H1 (cell line): ENCODE measurements at regions not wholly inside any gene's neighbourhood (a gene's known extent, or its start where the extent isn't known, plus 50 kb on each side); places are given as distances from the start of the nearest gene placed in this dataset.

ENCODE experiments used
- CHD2 ChIP-seq: IDR thresholded peaks from 2 replicates; pipeline ENCODE4 v1.6.1; 2012; ENCODE audit warnings: low read length, improper control_type of control experiment
- HDAC6 ChIP-seq: IDR thresholded peaks from one replicate; pipeline ENCODE4 v1.7.1; 2012; ENCODE audit warnings: low read depth, mild to moderate bottlenecking, inconsistent platforms, low read length, moderate library complexity
- JUN ChIP-seq: IDR thresholded peaks from 2 replicates; pipeline ENCODE4 v1.6.1; 2011; ENCODE audit warnings: low read depth, mild to moderate bottlenecking, improper control_type of control experiment, low read length
- RXRA ChIP-seq: IDR thresholded peaks from 2 replicates; pipeline ENCODE4 v1.6.1; 2011; ENCODE audit warnings: low read depth, mild to moderate bottlenecking, low read length, moderate library complexity; ENCODE audit not compliant: insufficient read depth
- TF ChIP-seq, protein P1 (sequence below): fragments of 300-600 bp; sonication (generic); IDR thresholded peaks from 2 replicates; pipeline ENCODE4 v1.7.1; 2012; ENCODE audit warnings: low read length, moderate library complexity, mild to moderate bottlenecking, inconsistent platforms; ENCODE audit not compliant: insufficient replicate concordance
- TF ChIP-seq, protein P2 (sequence below): IDR thresholded peaks from 2 replicates; pipeline ENCODE4 v1.6.1; 2012; ENCODE audit warnings: inconsistent platforms

DNA sequence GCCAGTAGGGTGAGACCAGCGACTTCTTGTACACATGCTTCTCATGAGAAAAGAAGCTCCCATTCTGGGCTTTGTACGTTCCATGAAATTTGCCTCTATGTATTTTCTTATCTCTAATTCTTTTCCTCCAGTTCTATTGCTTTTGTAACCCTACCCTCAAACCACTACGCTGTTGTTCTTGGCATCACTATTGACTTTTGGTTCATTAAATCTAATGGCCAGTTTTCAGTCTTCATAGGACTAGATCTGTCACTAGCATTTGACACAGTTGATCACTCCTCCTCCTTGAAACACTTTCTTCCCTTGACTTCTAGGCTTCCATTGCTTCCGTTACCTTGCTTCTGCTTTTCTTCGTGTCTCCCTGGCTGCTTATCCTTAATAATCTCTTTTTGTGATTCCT lies 121.7 kb upstream of the GOLGA6L4 start (continued):
- TF ChIP-seq, protein P1, sequence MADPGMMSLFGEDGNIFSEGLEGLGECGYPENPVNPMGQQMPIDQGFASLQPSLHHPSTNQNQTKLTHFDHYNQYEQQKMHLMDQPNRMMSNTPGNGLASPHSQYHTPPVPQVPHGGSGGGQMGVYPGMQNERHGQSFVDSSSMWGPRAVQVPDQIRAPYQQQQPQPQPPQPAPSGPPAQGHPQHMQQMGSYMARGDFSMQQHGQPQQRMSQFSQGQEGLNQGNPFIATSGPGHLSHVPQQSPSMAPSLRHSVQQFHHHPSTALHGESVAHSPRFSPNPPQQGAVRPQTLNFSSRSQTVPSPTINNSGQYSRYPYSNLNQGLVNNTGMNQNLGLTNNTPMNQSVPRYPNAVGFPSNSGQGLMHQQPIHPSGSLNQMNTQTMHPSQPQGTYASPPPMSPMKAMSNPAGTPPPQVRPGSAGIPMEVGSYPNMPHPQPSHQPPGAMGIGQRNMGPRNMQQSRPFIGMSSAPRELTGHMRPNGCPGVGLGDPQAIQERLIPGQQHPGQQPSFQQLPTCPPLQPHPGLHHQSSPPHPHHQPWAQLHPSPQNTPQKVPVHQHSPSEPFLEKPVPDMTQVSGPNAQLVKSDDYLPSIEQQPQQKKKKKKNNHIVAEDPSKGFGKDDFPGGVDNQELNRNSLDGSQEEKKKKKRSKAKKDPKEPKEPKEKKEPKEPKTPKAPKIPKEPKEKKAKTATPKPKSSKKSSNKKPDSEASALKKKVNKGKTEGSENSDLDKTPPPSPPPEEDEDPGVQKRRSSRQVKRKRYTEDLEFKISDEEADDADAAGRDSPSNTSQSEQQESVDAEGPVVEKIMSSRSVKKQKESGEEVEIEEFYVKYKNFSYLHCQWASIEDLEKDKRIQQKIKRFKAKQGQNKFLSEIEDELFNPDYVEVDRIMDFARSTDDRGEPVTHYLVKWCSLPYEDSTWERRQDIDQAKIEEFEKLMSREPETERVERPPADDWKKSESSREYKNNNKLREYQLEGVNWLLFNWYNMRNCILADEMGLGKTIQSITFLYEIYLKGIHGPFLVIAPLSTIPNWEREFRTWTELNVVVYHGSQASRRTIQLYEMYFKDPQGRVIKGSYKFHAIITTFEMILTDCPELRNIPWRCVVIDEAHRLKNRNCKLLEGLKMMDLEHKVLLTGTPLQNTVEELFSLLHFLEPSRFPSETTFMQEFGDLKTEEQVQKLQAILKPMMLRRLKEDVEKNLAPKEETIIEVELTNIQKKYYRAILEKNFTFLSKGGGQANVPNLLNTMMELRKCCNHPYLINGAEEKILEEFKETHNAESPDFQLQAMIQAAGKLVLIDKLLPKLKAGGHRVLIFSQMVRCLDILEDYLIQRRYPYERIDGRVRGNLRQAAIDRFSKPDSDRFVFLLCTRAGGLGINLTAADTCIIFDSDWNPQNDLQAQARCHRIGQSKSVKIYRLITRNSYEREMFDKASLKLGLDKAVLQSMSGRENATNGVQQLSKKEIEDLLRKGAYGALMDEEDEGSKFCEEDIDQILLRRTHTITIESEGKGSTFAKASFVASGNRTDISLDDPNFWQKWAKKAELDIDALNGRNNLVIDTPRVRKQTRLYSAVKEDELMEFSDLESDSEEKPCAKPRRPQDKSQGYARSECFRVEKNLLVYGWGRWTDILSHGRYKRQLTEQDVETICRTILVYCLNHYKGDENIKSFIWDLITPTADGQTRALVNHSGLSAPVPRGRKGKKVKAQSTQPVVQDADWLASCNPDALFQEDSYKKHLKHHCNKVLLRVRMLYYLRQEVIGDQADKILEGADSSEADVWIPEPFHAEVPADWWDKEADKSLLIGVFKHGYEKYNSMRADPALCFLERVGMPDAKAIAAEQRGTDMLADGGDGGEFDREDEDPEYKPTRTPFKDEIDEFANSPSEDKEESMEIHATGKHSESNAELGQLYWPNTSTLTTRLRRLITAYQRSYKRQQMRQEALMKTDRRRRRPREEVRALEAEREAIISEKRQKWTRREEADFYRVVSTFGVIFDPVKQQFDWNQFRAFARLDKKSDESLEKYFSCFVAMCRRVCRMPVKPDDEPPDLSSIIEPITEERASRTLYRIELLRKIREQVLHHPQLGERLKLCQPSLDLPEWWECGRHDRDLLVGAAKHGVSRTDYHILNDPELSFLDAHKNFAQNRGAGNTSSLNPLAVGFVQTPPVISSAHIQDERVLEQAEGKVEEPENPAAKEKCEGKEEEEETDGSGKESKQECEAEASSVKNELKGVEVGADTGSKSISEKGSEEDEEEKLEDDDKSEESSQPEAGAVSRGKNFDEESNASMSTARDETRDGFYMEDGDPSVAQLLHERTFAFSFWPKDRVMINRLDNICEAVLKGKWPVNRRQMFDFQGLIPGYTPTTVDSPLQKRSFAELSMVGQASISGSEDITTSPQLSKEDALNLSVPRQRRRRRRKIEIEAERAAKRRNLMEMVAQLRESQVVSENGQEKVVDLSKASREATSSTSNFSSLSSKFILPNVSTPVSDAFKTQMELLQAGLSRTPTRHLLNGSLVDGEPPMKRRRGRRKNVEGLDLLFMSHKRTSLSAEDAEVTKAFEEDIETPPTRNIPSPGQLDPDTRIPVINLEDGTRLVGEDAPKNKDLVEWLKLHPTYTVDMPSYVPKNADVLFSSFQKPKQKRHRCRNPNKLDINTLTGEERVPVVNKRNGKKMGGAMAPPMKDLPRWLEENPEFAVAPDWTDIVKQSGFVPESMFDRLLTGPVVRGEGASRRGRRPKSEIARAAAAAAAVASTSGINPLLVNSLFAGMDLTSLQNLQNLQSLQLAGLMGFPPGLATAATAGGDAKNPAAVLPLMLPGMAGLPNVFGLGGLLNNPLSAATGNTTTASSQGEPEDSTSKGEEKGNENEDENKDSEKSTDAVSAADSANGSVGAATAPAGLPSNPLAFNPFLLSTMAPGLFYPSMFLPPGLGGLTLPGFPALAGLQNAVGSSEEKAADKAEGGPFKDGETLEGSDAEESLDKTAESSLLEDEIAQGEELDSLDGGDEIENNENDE = no peak
- TF ChIP-seq CHD2 (no peak), HDAC6 (no peak), JUN (no peak), RXRA (no peak)
- TF ChIP-seq, protein P2, sequence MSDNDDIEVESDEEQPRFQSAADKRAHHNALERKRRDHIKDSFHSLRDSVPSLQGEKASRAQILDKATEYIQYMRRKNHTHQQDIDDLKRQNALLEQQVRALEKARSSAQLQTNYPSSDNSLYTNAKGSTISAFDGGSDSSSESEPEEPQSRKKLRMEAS = no peak
